Naive B cell (primary cell): ENCODE measurements at regions not wholly inside any gene's neighbourhood (a gene's known extent, or its start where the extent isn't known, plus 50 kb on each side); places are given as distances from the start of the nearest gene placed in this dataset.
A peak's percentile ranks its signal among the peaks of the same experiment; 100 is the strongest.

ENCODE experiments used
- ATAC-seq, 2 donors: fragments of 150-1000 bp; cut with Tn5 transposase; 2 replicates each; pipeline ENCODE4 v1.10.0; 2021; ENCODE audit warnings: low read depth in 2 of 2, mild to moderate bottlenecking in 2 of 2, moderate library complexity in 2 of 2
- DNase-seq: peaks from one replicate; pipeline ENCODE4 v3.0.0; 2022
- H3K27ac Mint-ChIP-seq, 6 donors: one replicate each; pipeline ENCODE4 v1.8.0; 2020 to 2022; ENCODE audit warnings: mild to moderate bottlenecking in 6 of 6, mixed read lengths in 6 of 6, moderate library complexity in 5 of 6, inconsistent platforms in 2 of 6
- H3K27me3 Mint-ChIP-seq, 3 donors: one replicate each; pipeline ENCODE4 v1.8.0; 2021 to 2022; ENCODE audit warnings: mixed read lengths in 3 of 3, mild to moderate bottlenecking in 1 of 3
- H3K36me3 Mint-ChIP-seq, 2 donors: one replicate each; pipeline ENCODE4 v1.8.0; 2020 to 2022; ENCODE audit warnings: mixed read lengths in 2 of 2, inconsistent platforms in 1 of 2, mild to moderate bottlenecking in 1 of 2
- H3K4me1 Mint-ChIP-seq, 3 donors: one replicate each; pipeline ENCODE4 v1.8.0; 2020 to 2022; ENCODE audit warnings: mixed read lengths in 3 of 3, inconsistent platforms in 1 of 3, mild to moderate bottlenecking in 1 of 3, moderate library complexity in 1 of 3
- H3K4me3 Mint-ChIP-seq, 8 donors: one replicate each; pipeline ENCODE4 v1.8.0; 2020 to 2022; ENCODE audit warnings: mild to moderate bottlenecking in 8 of 8, mixed read lengths in 8 of 8, moderate library complexity in 8 of 8, inconsistent platforms in 2 of 8
- H3K9me3 Mint-ChIP-seq, 7 donors: one replicate each; pipeline ENCODE4 v1.8.0; 2020 to 2022; ENCODE audit warnings: mixed read lengths in 7 of 7, mild to moderate bottlenecking in 5 of 7, inconsistent platforms in 2 of 7, moderate library complexity in 1 of 7

- Mint-ChIP-seq H3K9me3 (peaks cover 3 to 18% (median 7%) of the 10 kb centered on the region in 7 donors), H3K27ac (no peak overlapping the region), H3K4me3 (no peak overlapping the region), H3K27me3 (no peaks in the 10 kb centered on the region), H3K4me1 (no peaks in the 10 kb centered on the region), H3K36me3 (peaks cover 0 to 7% of the 10 kb centered on the region in 2 donors)
- DNase-seq (no peak), ATAC-seq (no peak)
These were observed 1080.2 kb upstream of the AUTS2 start for GRCh38 chr7:68518060-68518459.

GRCh38 chr7:68524126-68524525 is 1074.1 kb upstream of the AUTS2 start:
- no peak overlapping the region for H3K27ac Mint-ChIP-seq
- H3K4me1 Mint-ChIP-seq, result no peaks in the 10 kb centered on the region
- ATAC-seq (no peak), DNase-seq (no peak)
- no peak overlapping the region for H3K4me3 Mint-ChIP-seq
- H3K27me3 Mint-ChIP-seq, result no peaks in the 10 kb centered on the region
- H3K36me3 Mint-ChIP-seq, result peaks cover 0 to 7% of the 10 kb centered on the region in 2 donors
- peaks cover 8 to 22% (median 20%) of the 10 kb centered on the region in 7 donors for H3K9me3 Mint-ChIP-seq

GRCh38 chr7:68529221-68529620 is 1069.1 kb upstream of the AUTS2 start:
- Mint-ChIP-seq H3K9me3 (peaks cover 6 to 26% (median 12%) of the 10 kb centered on the region in 7 donors), H3K27ac (no peak overlapping the region), H3K36me3 (no peaks in the 10 kb centered on the region), H3K27me3 (no peaks in the 10 kb centered on the region), H3K4me1 (no peaks in the 10 kb centered on the region), H3K4me3 (no peak overlapping the region)
- DNase-seq (no peak), ATAC-seq (no peak)

GRCh38 chr7:68535266-68535665 is 1063.0 kb upstream of the AUTS2 start:
- H3K27ac Mint-ChIP-seq, result no peak overlapping the region
- no peaks in the 10 kb centered on the region for H3K4me1 Mint-ChIP-seq
- no peaks in the 10 kb centered on the region for H3K27me3 Mint-ChIP-seq
- no peak for ATAC-seq
- DNase-seq, result no peak
- no peaks in the 10 kb centered on the region for H3K36me3 Mint-ChIP-seq
- H3K4me3 Mint-ChIP-seq, result no peak overlapping the region
- H3K9me3 Mint-ChIP-seq, result peaks cover 3 to 12% (median 10%) of the 10 kb centered on the region in 7 donors

GRCh38 chr7:68537051-68537773 is 1061.1 kb upstream of the AUTS2 start:
- H3K4me1 Mint-ChIP-seq, result no peaks in the 10 kb centered on the region
- peaks cover 5 to 20% (median 13%) of the 10 kb centered on the region in 7 donors for H3K9me3 Mint-ChIP-seq
- H3K36me3 Mint-ChIP-seq, result peaks cover 0 to 7% of the 10 kb centered on the region in 2 donors
- no peak overlapping the region for H3K4me3 Mint-ChIP-seq
- DNase-seq (no peak), ATAC-seq (no peak)
- H3K27me3 Mint-ChIP-seq, result no peaks in the 10 kb centered on the region
- no peak overlapping the region for H3K27ac Mint-ChIP-seq

- no peak overlapping the region for H3K27ac Mint-ChIP-seq
- peaks cover 5 to 20% (median 12%) of the 10 kb centered on the region in 7 donors for H3K9me3 Mint-ChIP-seq
- peaks cover 0 to 7% of the 10 kb centered on the region in 2 donors for H3K36me3 Mint-ChIP-seq
These were observed 1060.6 kb upstream of the AUTS2 start for GRCh38 chr7:68537774-68538071.

GRCh38 chr7:68542831-68543230 is 1055.4 kb upstream of the AUTS2 start:
- Mint-ChIP-seq H3K4me1 (no peaks in the 10 kb centered on the region), H3K9me3 (peaks cover 0 to 18% (median 9%) of the 10 kb centered on the region in 7 donors)
- no peak for DNase-seq

More at GRCh38 chr7:68537774-68538071, 1060.6 kb upstream of the AUTS2 start:
- Mint-ChIP-seq H3K4me3 (no peak overlapping the region), H3K27me3 (no peaks in the 10 kb centered on the region), H3K4me1 (no peaks in the 10 kb centered on the region)
- ATAC-seq, result no peak
- no peak for DNase-seq

GRCh38 chr7:68544851-68545250 is 1053.4 kb upstream of the AUTS2 start:
- Mint-ChIP-seq H3K27ac (no peak overlapping the region), H3K4me1 (no peaks in the 10 kb centered on the region), H3K27me3 (no peaks in the 10 kb centered on the region), H3K4me3 (no peak overlapping the region), H3K9me3 (peaks cover 0 to 16% (median 7%) of the 10 kb centered on the region in 7 donors), H3K36me3 (peaks cover 0 to 7% of the 10 kb centered on the region in 2 donors)
- ATAC-seq, result no peak
- no peak for DNase-seq

More at GRCh38 chr7:68542831-68543230, 1055.4 kb upstream of the AUTS2 start:
- ATAC-seq, result no peak
- Mint-ChIP-seq H3K36me3 (peaks cover 0 to 7% of the 10 kb centered on the region in 2 donors), H3K4me3 (no peak overlapping the region), H3K27me3 (no peaks in the 10 kb centered on the region), H3K27ac (no peak overlapping the region)

GRCh38 chr7:68547181-68547580 is 1051.1 kb upstream of the AUTS2 start:
- DNase-seq (no peak), ATAC-seq (no peak)
- Mint-ChIP-seq H3K36me3 (no peaks in the 10 kb centered on the region), H3K9me3 (peaks cover 0 to 7% (median 2%) of the 10 kb centered on the region in 7 donors), H3K27me3 (no peaks in the 10 kb centered on the region), H3K27ac (no peak overlapping the region), H3K4me1 (no peaks in the 10 kb centered on the region), H3K4me3 (no peak overlapping the region)

- Mint-ChIP-seq H3K9me3 (peaks cover 0 to 7% (median 2%) of the 10 kb centered on the region in 7 donors), H3K27me3 (no peaks in the 10 kb centered on the region), H3K4me1 (no peaks in the 10 kb centered on the region), H3K4me3 (no peak overlapping the region), H3K27ac (no peak overlapping the region), H3K36me3 (no peaks in the 10 kb centered on the region)
- DNase-seq (no peak), ATAC-seq (no peak)
These were observed 1050.5 kb upstream of the AUTS2 start for GRCh38 chr7:68547799-68548198.

- H3K9me3 Mint-ChIP-seq, result peaks cover 0 to 7% (median 0%) of the 10 kb centered on the region in 7 donors
- H3K4me3 Mint-ChIP-seq, result no peak overlapping the region
- ATAC-seq (no peak), DNase-seq (no peak)
- peaks cover 0 to 4% (median 0%) of the 10 kb centered on the region in 3 donors for H3K27me3 Mint-ChIP-seq
- H3K36me3 Mint-ChIP-seq, result no peaks in the 10 kb centered on the region
- H3K27ac Mint-ChIP-seq, result no peak overlapping the region
- no peaks in the 10 kb centered on the region for H3K4me1 Mint-ChIP-seq
These were observed 1048.2 kb upstream of the AUTS2 start for GRCh38 chr7:68550027-68550426.

- Mint-ChIP-seq H3K4me1 (no peaks in the 10 kb centered on the region), H3K9me3 (peaks cover 0 to 7% (median 4%) of the 10 kb centered on the region in 7 donors), H3K4me3 (no peak overlapping the region), H3K36me3 (no peaks in the 10 kb centered on the region), H3K27ac (no peak overlapping the region), H3K27me3 (peaks cover 0 to 4% (median 0%) of the 10 kb centered on the region in 3 donors)
- no peak for ATAC-seq
- DNase-seq, result no peak
These were observed 1047.6 kb upstream of the AUTS2 start for GRCh38 chr7:68550635-68551034.

GRCh38 chr7:68556537-68556936 is 1041.7 kb upstream of the AUTS2 start:
- no peak for DNase-seq
- Mint-ChIP-seq H3K27ac (peak overlapping the region in 1 of 6 donors; percentile 65), H3K27me3 (peaks cover 0 to 7% (median 0%) of the 10 kb centered on the region in 3 donors), H3K4me3 (no peak overlapping the region), H3K4me1 (no peaks in the 10 kb centered on the region), H3K9me3 (peaks cover 0 to 4% (median 0%) of the 10 kb centered on the region in 7 donors), H3K36me3 (no peaks in the 10 kb centered on the region)
- ATAC-seq, result no peak

GRCh38 chr7:68559518-68559917 is 1038.8 kb upstream of the AUTS2 start:
- H3K4me1 Mint-ChIP-seq, result no peaks in the 10 kb centered on the region
- DNase-seq (no peak), ATAC-seq (no peak)
- peaks cover 0 to 4% (median 0%) of the 10 kb centered on the region in 3 donors for H3K27me3 Mint-ChIP-seq
- peaks cover 0 to 6% (median 2%) of the 10 kb centered on the region in 7 donors for H3K9me3 Mint-ChIP-seq
- H3K36me3 Mint-ChIP-seq, result no peaks in the 10 kb centered on the region
- H3K4me3 Mint-ChIP-seq, result no peak overlapping the region
- H3K27ac Mint-ChIP-seq, result no peak overlapping the region
